ENCODE measurements at regions not wholly inside any gene's neighbourhood (a gene's known extent, or its start where the extent isn't known, plus 50 kb on each side); places are given as distances from the start of the nearest gene placed in this dataset.

DNA sequence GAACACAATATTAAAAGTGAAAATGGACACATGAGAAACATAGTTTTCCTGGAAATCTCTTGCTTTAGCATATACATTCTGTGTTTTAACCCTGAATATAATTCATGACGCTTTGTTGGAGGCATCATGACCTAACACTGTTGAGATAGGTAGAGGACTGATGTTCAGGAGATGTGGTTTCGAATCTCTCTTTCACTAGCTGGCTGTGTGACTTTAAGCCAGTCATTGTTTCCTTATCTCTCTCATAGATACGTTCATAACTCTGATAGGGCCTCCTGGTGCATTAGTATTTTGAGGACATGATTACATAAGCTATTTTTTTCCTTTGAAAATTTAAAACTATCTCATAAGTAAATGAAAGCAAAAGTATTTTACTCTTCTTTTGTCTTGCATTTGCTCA, 179.0 kb upstream of the DTNA start:
- TF ChIP-seq, protein P1, sequence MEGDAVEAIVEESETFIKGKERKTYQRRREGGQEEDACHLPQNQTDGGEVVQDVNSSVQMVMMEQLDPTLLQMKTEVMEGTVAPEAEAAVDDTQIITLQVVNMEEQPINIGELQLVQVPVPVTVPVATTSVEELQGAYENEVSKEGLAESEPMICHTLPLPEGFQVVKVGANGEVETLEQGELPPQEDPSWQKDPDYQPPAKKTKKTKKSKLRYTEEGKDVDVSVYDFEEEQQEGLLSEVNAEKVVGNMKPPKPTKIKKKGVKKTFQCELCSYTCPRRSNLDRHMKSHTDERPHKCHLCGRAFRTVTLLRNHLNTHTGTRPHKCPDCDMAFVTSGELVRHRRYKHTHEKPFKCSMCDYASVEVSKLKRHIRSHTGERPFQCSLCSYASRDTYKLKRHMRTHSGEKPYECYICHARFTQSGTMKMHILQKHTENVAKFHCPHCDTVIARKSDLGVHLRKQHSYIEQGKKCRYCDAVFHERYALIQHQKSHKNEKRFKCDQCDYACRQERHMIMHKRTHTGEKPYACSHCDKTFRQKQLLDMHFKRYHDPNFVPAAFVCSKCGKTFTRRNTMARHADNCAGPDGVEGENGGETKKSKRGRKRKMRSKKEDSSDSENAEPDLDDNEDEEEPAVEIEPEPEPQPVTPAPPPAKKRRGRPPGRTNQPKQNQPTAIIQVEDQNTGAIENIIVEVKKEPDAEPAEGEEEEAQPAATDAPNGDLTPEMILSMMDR (IDR thresholded peaks at IDR 0.05), result no peak
- no peak for TF ChIP-seq EP300 (IDR thresholded peaks at IDR 0.05; ENCODE audit: low read depth)
